ENCODE measurements at regions not wholly inside any gene's neighbourhood (a gene's known extent, or its start where the extent isn't known, plus 50 kb on each side); places are given as distances from the start of the nearest gene placed in this dataset.
A peak's percentile ranks its signal among the peaks of the same experiment; 100 is the strongest.

GRCh38 chr11:134949121-134950090, 537.4 kb upstream of the B3GAT1 start:
- peak; percentile 69 for ATAC-seq
- no peak for TF ChIP-seq TOX (CRISPR knock-in tag; IDR thresholded peaks at IDR 0.05; ENCODE audit: borderline replicate concordance)
- no peak for TF ChIP-seq ZFP30 (CRISPR knock-in tag; IDR thresholded peaks at IDR 0.05)
- TF ChIP-seq ZC3H10 (CRISPR knock-in tag; IDR thresholded peaks at IDR 0.05), result no peak
- TF ChIP-seq CREB5 (CRISPR knock-in tag; IDR thresholded peaks at IDR 0.05; ENCODE audit: low read depth), result no peak
- no peak for TF ChIP-seq BACH2 (CRISPR knock-in tag; IDR thresholded peaks at IDR 0.05; ENCODE audit: borderline replicate concordance)
- no peak for TF ChIP-seq GLIS3 (CRISPR knock-in tag; IDR thresholded peaks at IDR 0.05)
- TF ChIP-seq ZNF70 (CRISPR knock-in tag; IDR thresholded peaks at IDR 0.05), result no peak
- no peak for TF ChIP-seq TSHZ2 (CRISPR knock-in tag; IDR thresholded peaks at IDR 0.05)
- no peak for TF ChIP-seq CSDC2 (CRISPR knock-in tag; IDR thresholded peaks at IDR 0.05)

GRCh38 chr11:134947556-134947955, 535.5 kb upstream of the B3GAT1 start:
- ATAC-seq, result no peak
- TF ChIP-seq ZNF70 (CRISPR knock-in tag; IDR thresholded peaks at IDR 0.05) (no peak), ISL1 (CRISPR knock-in tag; IDR thresholded peaks at IDR 0.05) (no peak), ESRRG (CRISPR knock-in tag; IDR thresholded peaks at IDR 0.05) (no peak), BACH2 (CRISPR knock-in tag; IDR thresholded peaks at IDR 0.05; ENCODE audit: borderline replicate concordance) (no peak), OSR1 (CRISPR knock-in tag; IDR thresholded peaks at IDR 0.05) (no peak), ARNTL (CRISPR knock-in tag; IDR thresholded peaks at IDR 0.05; ENCODE audit: borderline replicate concordance, low read depth) (no peak), TSHZ2 (CRISPR knock-in tag; IDR thresholded peaks at IDR 0.05) (no peak), ZFP3 (CRISPR knock-in tag; IDR thresholded peaks at IDR 0.05) (no peak), TOX (CRISPR knock-in tag; IDR thresholded peaks at IDR 0.05; ENCODE audit: borderline replicate concordance) (no peak), GLIS3 (CRISPR knock-in tag; IDR thresholded peaks at IDR 0.05) (no peak), ZC3H10 (CRISPR knock-in tag; IDR thresholded peaks at IDR 0.05) (no peak), PPARA (CRISPR knock-in tag; IDR thresholded peaks at IDR 0.05; ENCODE audit: borderline replicate concordance) (no peak), SNAI2 (CRISPR knock-in tag; IDR thresholded peaks at IDR 0.05) (no peak), CREB5 (CRISPR knock-in tag; IDR thresholded peaks at IDR 0.05; ENCODE audit: low read depth) (no peak), CSDC2 (CRISPR knock-in tag; IDR thresholded peaks at IDR 0.05) (no peak), RARB (CRISPR knock-in tag; IDR thresholded peaks at IDR 0.05) (no peak), ZNF8 (CRISPR knock-in tag; IDR thresholded peaks at IDR 0.05) (no peak), ZFP30 (CRISPR knock-in tag; IDR thresholded peaks at IDR 0.05) (no peak)
- TF ChIP-seq, protein P1, sequence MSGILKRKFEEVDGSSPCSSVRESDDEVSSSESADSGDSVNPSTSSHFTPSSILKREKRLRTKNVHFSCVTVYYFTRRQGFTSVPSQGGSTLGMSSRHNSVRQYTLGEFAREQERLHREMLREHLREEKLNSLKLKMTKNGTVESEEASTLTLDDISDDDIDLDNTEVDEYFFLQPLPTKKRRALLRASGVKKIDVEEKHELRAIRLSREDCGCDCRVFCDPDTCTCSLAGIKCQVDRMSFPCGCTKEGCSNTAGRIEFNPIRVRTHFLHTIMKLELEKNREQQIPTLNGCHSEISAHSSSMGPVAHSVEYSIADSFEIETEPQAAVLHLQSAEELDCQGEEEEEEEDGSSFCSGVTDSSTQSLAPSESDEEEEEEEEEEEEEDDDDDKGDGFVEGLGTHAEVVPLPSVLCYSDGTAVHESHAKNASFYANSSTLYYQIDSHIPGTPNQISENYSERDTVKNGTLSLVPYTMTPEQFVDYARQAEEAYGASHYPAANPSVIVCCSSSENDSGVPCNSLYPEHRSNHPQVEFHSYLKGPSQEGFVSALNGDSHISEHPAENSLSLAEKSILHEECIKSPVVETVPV (CRISPR knock-in tag; IDR thresholded peaks at IDR 0.05), result no peak
- TF ChIP-seq, protein P2, sequence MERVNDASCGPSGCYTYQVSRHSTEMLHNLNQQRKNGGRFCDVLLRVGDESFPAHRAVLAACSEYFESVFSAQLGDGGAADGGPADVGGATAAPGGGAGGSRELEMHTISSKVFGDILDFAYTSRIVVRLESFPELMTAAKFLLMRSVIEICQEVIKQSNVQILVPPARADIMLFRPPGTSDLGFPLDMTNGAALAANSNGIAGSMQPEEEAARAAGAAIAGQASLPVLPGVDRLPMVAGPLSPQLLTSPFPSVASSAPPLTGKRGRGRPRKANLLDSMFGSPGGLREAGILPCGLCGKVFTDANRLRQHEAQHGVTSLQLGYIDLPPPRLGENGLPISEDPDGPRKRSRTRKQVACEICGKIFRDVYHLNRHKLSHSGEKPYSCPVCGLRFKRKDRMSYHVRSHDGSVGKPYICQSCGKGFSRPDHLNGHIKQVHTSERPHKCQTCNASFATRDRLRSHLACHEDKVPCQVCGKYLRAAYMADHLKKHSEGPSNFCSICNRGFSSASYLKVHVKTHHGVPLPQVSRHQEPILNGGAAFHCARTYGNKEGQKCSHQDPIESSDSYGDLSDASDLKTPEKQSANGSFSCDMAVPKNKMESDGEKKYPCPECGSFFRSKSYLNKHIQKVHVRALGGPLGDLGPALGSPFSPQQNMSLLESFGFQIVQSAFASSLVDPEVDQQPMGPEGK (CRISPR knock-in tag; IDR thresholded peaks at IDR 0.05; ENCODE audit: borderline replicate concordance), result no peak
